GM21367 (cell line): ENCODE measurements at regions not wholly inside any gene's neighbourhood (a gene's known extent, or its start where the extent isn't known, plus 50 kb on each side); places are given as distances from the start of the nearest gene placed in this dataset.
"Not testable (repeated sequence)": the region's sequence is repeated elsewhere in the genome, so short reads cannot be mapped to it uniquely, and the experiment has no call there.

ENCODE experiments used
- ATAC-seq: cut with Tn5 transposase; IDR thresholded peaks from one replicate; pipeline ENCODE4 v1.9.1; 2021; ENCODE audit not compliant: unreplicated experiment

- no peak for ATAC-seq
Observed at GRCh38 chr5:13108265-13108664, 836.2 kb downstream of the DNAH5 start.

GRCh38 chr5:13107537-13107936 lies 837.0 kb downstream of the DNAH5 start:
- no peak for ATAC-seq

GRCh38 chr5:13081116-13081515 lies 863.4 kb downstream of the DNAH5 start:
- no peak for ATAC-seq

GRCh38 chr5:13072936-13073335 lies 871.6 kb downstream of the DNAH5 start:
- not testable (repeated sequence) for ATAC-seq

GRCh38 chr5:13063088-13063487 lies 881.4 kb downstream of the DNAH5 start:
- no peak for ATAC-seq

- ATAC-seq = no peak
Observed at GRCh38 chr5:13045897-13046551, 898.5 kb downstream of the DNAH5 start.

GRCh38 chr5:13034061-13034460 lies 910.4 kb downstream of the DNAH5 start:
- ATAC-seq = no peak

GRCh38 chr5:13029211-13029610 lies 915.3 kb downstream of the DNAH5 start:
- ATAC-seq = no peak

GRCh38 chr5:13027874-13028273 lies 916.6 kb downstream of the DNAH5 start:
- no peak for ATAC-seq

GRCh38 chr5:13019729-13020128 lies 924.8 kb downstream of the DNAH5 start:
- ATAC-seq = no peak

- ATAC-seq = no peak
Observed at GRCh38 chr5:13003457-13003856, 941.0 kb downstream of the DNAH5 start.

GRCh38 chr5:12999667-13000066 lies 944.8 kb downstream of the DNAH5 start:
- no peak for ATAC-seq

GRCh38 chr5:12985142-12985541 lies 959.3 kb downstream of the DNAH5 start:
- no peak for ATAC-seq

- ATAC-seq = no peak
Observed at GRCh38 chr5:12974856-12975255, 969.6 kb downstream of the DNAH5 start.

GRCh38 chr5:12965804-12966203 lies 978.7 kb downstream of the DNAH5 start:
- ATAC-seq = no peak

GRCh38 chr5:12959713-12960112 lies 984.8 kb downstream of the DNAH5 start:
- ATAC-seq = no peak

GRCh38 chr5:12952409-12952808 lies 992.1 kb downstream of the DNAH5 start:
- ATAC-seq = no peak

GRCh38 chr5:12951846-12952245 lies 992.6 kb downstream of the DNAH5 start:
- ATAC-seq = no peak

GRCh38 chr5:12947379-12947778 lies 997.1 kb downstream of the DNAH5 start:
- ATAC-seq = no peak

- ATAC-seq = not testable (repeated sequence)
Observed at GRCh38 chr5:12945477-12945876, 999.0 kb downstream of the DNAH5 start.

GRCh38 chr5:12936221-12936620 lies 1008.3 kb downstream of the DNAH5 start:
- ATAC-seq = no peak

- no peak for ATAC-seq
Observed at GRCh38 chr5:12934722-12935121, 1009.8 kb downstream of the DNAH5 start.

- no peak for ATAC-seq
Observed at GRCh38 chr5:12920527-12920926, 1016.3 kb upstream of the CTNND2 start.
